Large intestine (tissue), 3 donors: ENCODE measurements at regions not wholly inside any gene's neighbourhood (a gene's known extent, or its start where the extent isn't known, plus 50 kb on each side); places are given as distances from the start of the nearest gene placed in this dataset.

Experiments used
- DNase-seq, 2 donors: peaks; one replicate each; pipeline versions ENCODE4 v3.0.0 to v3.0.0-alpha.2; 2013
- H3K27ac ChIP-seq: one replicate; pipeline ENCODE4 v1.5.1; 2013; ENCODE audit warnings: low read length
- H3K27me3 ChIP-seq: 2 replicates; pipeline ENCODE4 v1.6.1; 2013; ENCODE audit warnings: low read length; ENCODE audit not compliant: control insufficient read depth, insufficient read depth
- H3K36me3 ChIP-seq: 2 replicates; pipeline ENCODE4 v1.6.1; 2013; ENCODE audit warnings: low read length; ENCODE audit not compliant: control insufficient read depth, insufficient read depth
- H3K4me1 ChIP-seq: one replicate; pipeline ENCODE4 v1.6.1; 2013; ENCODE audit warnings: low read length; ENCODE audit not compliant: control insufficient read depth, insufficient read depth
- H3K4me3 ChIP-seq: one replicate; pipeline ENCODE4 v1.5.1; 2013; ENCODE audit warnings: low read length
- H3K9me3 ChIP-seq: one replicate; pipeline ENCODE4 v1.6.1; 2013; ENCODE audit warnings: mild to moderate bottlenecking, low read depth, low read length, moderate library complexity; ENCODE audit not compliant: control insufficient read depth
- WGBS: methylation state at CpG from one replicate; pipeline ENCODE4 v1.1.5; 2013; ENCODE audit warnings: low lambda C conversion rate; ENCODE audit not compliant: insufficient coverage; 5-methylcytosine and 5-hydroxymethylcytosine counted together

GRCh38 chr2:35545301-35545700 lies 810.3 kb upstream of the CRIM1 start:
- Histone ChIP-seq H3K36me3 (no peaks in the 10 kb centered on the region), H3K27ac (no peak overlapping the region), H3K27me3 (no peaks in the 10 kb centered on the region), H3K9me3 (no peaks in the 10 kb centered on the region), H3K4me3 (no peak overlapping the region), H3K4me1 (no peaks in the 10 kb centered on the region)
- WGBS = 85% methylated on average over 4 of the region's 6 CpGs
- DNase-seq = no peak

- no peaks in the 10 kb centered on the region for H3K9me3 ChIP-seq
- no peaks in the 10 kb centered on the region for H3K4me1 ChIP-seq
- DNase-seq = no peak
- H3K27ac ChIP-seq = no peak overlapping the region
- WGBS = 100% methylated on average over 1 of the region's 3 CpGs
- no peaks in the 10 kb centered on the region for H3K27me3 ChIP-seq
- H3K36me3 ChIP-seq = no peaks in the 10 kb centered on the region
- H3K4me3 ChIP-seq = no peak overlapping the region
Observed at GRCh38 chr2:35538796-35539195, 816.8 kb upstream of the CRIM1 start.

- Histone ChIP-seq H3K27ac (no peak overlapping the region), H3K4me3 (no peak overlapping the region), H3K4me1 (no peaks in the 10 kb centered on the region), H3K36me3 (no peaks in the 10 kb centered on the region), H3K27me3 (no peaks in the 10 kb centered on the region), H3K9me3 (no peaks in the 10 kb centered on the region)
- WGBS = no CpG with 5 or more reads among the region's 5 CpGs
- no peak for DNase-seq
Observed at GRCh38 chr2:35530615-35531135, 824.9 kb upstream of the CRIM1 start.

DNA sequence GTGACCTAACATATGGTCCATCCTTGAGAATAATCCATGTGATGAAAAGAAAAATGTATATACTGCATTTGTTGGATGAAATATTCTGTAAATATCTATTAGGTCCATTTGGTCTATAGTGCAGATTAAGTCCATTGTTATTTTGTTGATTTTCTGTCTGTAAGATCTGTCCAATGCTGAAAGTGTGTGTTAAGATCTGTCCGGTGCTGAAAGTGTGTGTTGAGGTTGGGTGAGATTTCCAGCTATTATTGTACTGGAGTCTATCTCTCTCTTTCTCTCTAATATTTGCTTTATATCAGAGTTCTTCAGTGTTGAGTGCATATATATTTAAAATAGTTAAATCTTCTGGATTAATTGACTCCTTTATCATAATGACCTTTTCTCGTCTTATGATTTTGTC lies 828.8 kb upstream of the CRIM1 start:
- Histone ChIP-seq H3K36me3 (no peaks in the 10 kb centered on the region), H3K4me3 (no peak overlapping the region), H3K4me1 (no peaks in the 10 kb centered on the region), H3K27me3 (no peaks in the 10 kb centered on the region), H3K27ac (no peak overlapping the region), H3K9me3 (no peaks in the 10 kb centered on the region)
- 90% methylated on average over 2 of the region's 2 CpGs for WGBS
- no peak for DNase-seq

DNA sequence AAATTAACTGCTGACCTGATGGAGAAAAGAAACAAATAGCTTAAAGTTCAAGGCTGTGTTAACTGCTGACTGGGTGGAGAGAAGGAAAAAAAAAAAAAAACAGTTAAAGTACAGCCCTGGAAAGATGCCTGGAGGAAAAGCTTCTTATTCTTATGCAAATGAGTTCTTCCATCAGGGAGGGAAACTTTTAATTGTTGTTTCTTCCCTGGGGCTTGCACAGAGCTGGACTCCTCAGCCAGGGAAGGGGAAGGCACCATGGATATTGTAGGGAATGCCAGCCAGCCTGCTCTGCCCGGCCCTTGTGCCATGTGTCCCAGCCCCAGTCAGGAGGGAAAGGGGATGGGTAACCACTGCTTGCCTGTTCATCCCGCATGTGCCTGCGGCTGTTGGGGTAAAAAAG lies 833.1 kb upstream of the CRIM1 start:
- no peaks in the 10 kb centered on the region for H3K36me3 ChIP-seq
- no peaks in the 10 kb centered on the region for H3K4me1 ChIP-seq
- H3K9me3 ChIP-seq = no peaks in the 10 kb centered on the region
- WGBS = 100% methylated on average over 1 of the region's 3 CpGs
- no peak for DNase-seq
- no peak overlapping the region for H3K27ac ChIP-seq
- no peak overlapping the region for H3K4me3 ChIP-seq
- no peaks in the 10 kb centered on the region for H3K27me3 ChIP-seq

GRCh38 chr2:35510636-35511035 lies 844.9 kb upstream of the CRIM1 start:
- Histone ChIP-seq H3K9me3 (no peaks in the 10 kb centered on the region), H3K27me3 (no peaks in the 10 kb centered on the region), H3K4me1 (no peaks in the 10 kb centered on the region), H3K36me3 (no peaks in the 10 kb centered on the region), H3K4me3 (no peak overlapping the region), H3K27ac (no peak overlapping the region)
- 100% methylated on average over 2 of the region's 3 CpGs for WGBS
- DNase-seq = no peak

DNA sequence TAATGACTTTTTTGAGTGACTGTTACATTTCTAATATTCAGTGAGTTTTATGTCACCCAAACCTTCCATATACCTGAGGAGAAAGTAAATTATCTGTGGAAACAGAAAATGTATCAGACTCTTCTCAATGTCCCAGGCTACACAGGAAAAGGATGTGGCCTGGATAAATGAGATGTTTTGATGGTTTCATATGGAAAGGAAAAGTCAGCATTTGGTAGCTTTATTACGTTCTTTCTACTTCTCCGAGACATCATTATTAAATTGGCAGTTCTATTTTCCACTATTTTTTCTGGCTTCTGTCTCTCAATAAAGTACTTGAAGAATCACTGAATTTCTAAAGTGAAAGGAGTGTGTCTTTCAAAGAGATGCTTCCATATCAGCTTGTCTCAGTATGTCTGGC lies 847.0 kb upstream of the CRIM1 start:
- Histone ChIP-seq H3K4me3 (no peak overlapping the region), H3K27ac (no peak overlapping the region), H3K9me3 (no peaks in the 10 kb centered on the region), H3K27me3 (no peaks in the 10 kb centered on the region), H3K4me1 (no peaks in the 10 kb centered on the region), H3K36me3 (no peaks in the 10 kb centered on the region)
- 100% methylated on average over 1 of the region's 2 CpGs for WGBS
- DNase-seq = no peak

DNA sequence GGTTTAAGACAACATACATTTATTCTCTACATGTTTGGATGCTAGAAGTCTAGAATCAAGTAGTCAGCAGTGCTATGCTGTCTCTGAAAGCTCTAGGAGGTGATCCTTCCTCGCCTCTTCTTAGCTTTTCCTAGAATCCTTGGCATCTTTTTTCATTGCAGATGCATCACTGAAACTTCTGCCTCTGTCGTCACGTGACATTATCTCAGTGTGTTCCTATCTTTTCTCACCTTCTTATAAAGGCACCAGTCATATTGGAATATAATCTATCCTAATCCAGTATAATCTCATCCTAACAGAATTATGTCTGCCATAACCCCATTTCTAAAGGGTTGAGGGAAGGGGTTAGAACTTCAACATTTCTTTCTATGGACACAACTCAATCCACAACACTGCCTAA lies 851.2 kb upstream of the CRIM1 start:
- no peak for DNase-seq

GRCh38 chr2:35503738-35504199 lies 851.8 kb upstream of the CRIM1 start:
- no peak for DNase-seq
- Histone ChIP-seq H3K27ac (no peak overlapping the region), H3K9me3 (no peaks in the 10 kb centered on the region), H3K27me3 (no peaks in the 10 kb centered on the region), H3K36me3 (no peaks in the 10 kb centered on the region), H3K4me3 (no peak overlapping the region), H3K4me1 (no peaks in the 10 kb centered on the region)
- no CpG with 5 or more reads among the region's 1 CpG for WGBS

More for the DNA sequence above, 851.2 kb upstream of the CRIM1 start:
- Histone ChIP-seq H3K27ac (no peak overlapping the region), H3K4me3 (no peak overlapping the region), H3K9me3 (no peaks in the 10 kb centered on the region), H3K4me1 (no peaks in the 10 kb centered on the region), H3K36me3 (no peaks in the 10 kb centered on the region), H3K27me3 (no peaks in the 10 kb centered on the region)
- 60% methylated on average over 1 of the region's 3 CpGs for WGBS

- no peaks in the 10 kb centered on the region for H3K27me3 ChIP-seq
- no peaks in the 10 kb centered on the region for H3K36me3 ChIP-seq
- no peak for DNase-seq
- H3K4me1 ChIP-seq = no peaks in the 10 kb centered on the region
- H3K4me3 ChIP-seq = no peak overlapping the region
- H3K27ac ChIP-seq = no peak overlapping the region
- no peaks in the 10 kb centered on the region for H3K9me3 ChIP-seq
- WGBS = 96% methylated on average over 3 of the region's 3 CpGs
Observed at GRCh38 chr2:35503311-35503710, 852.3 kb upstream of the CRIM1 start.

DNA sequence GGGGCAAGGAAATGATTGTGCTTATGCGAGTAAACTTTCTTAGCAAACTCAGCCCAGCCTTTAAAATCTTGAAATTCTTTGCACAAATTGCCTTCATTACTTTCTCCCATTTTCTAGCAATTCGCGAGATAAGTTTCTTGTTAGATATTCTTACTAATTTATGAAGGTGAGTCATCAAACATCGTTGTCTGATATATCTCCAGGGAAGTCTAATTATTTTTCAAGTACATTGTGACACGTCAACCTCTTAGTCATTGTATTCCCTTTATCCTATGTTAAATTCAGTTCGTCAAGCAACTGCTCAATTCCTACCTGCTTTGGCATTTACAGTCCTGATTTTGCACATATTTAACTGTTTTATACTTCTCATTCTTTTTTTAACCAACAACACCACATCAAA lies 854.5 kb upstream of the CRIM1 start:
- H3K36me3 ChIP-seq = no peaks in the 10 kb centered on the region
- no peaks in the 10 kb centered on the region for H3K4me1 ChIP-seq
- no peaks in the 10 kb centered on the region for H3K27me3 ChIP-seq
- no peaks in the 10 kb centered on the region for H3K9me3 ChIP-seq
- H3K27ac ChIP-seq = no peak overlapping the region
- 88% methylated on average over 5 of the region's 6 CpGs for WGBS
- DNase-seq = no peak
- no peak overlapping the region for H3K4me3 ChIP-seq
